A549 (cell line): ENCODE measurements at regions not wholly inside any gene's neighbourhood (a gene's known extent, or its start where the extent isn't known, plus 50 kb on each side); places are given as distances from the start of the nearest gene placed in this dataset.

Experiments used
- FOSL2 ChIP-seq, 2 experiments: fragments of 450-650 bp in 1 of 2; fragments of >200 bp in 1 of 2; sonication (Bioruptor Twin) in 1 of 2; formaldehyde crosslinking; IDR thresholded peaks; 2 replicates each; pipeline versions ENCODE4 v1.5.0 to v1.6.1; 2016 to 2020; ENCODE audit warnings: mild to moderate bottlenecking in 1 of 2, moderate library complexity in 1 of 2
- POLR2A ChIP-seq: IDR thresholded peaks from 2 replicates; pipeline ENCODE4 v1.6.1; 2012; ENCODE audit warnings: mild to moderate bottlenecking, low read length
- RFX5 ChIP-seq: fragments of 450-650 bp; IDR thresholded peaks from 2 replicates; pipeline ENCODE4 v1.7.1; 2014; ENCODE audit warnings: antibody characterized with exemption, mild to moderate bottlenecking, moderate library complexity
- RNF2 ChIP-seq: fragments of 200-600 bp; sonication (generic); IDR thresholded peaks from 2 replicates; pipeline ENCODE4 v1.6.1; 2016; ENCODE audit warnings: low read depth, mild to moderate bottlenecking, antibody characterized with exemption, moderate library complexity, borderline replicate concordance
- SREBF2 ChIP-seq: fragments of 450-650 bp; IDR thresholded peaks from 2 replicates; pipeline ENCODE4 v1.6.1; 2014; ENCODE audit warnings: mild to moderate bottlenecking, moderate library complexity
- TF ChIP-seq, protein P1 (sequence below): fragments of >200 bp; sonication (Bioruptor Twin); formaldehyde crosslinking; IDR thresholded peaks from 3 replicates; pipeline ENCODE4 v1.5.1; 2016
- TF ChIP-seq, protein P2 (sequence below): fragments of 200-600 bp; sonication (generic); IDR thresholded peaks from 2 replicates; pipeline ENCODE4 v1.6.1; 2016; ENCODE audit warnings: antibody characterized with exemption, mild to moderate bottlenecking, moderate library complexity
- TF ChIP-seq, protein P3 (sequence below): fragments of 450-650 bp; IDR thresholded peaks from 2 replicates; pipeline ENCODE4 v1.6.1; 2014; ENCODE audit warnings: antibody characterized with exemption
- TF ChIP-seq, protein P4 (sequence below): fragments of 250-450 bp; sonication (Bioruptor Pico); IDR thresholded peaks from 2 replicates; pipeline ENCODE4 v1.5.0; 2021; ENCODE audit warnings: mild to moderate bottlenecking, moderate library complexity, borderline replicate concordance

DNA sequence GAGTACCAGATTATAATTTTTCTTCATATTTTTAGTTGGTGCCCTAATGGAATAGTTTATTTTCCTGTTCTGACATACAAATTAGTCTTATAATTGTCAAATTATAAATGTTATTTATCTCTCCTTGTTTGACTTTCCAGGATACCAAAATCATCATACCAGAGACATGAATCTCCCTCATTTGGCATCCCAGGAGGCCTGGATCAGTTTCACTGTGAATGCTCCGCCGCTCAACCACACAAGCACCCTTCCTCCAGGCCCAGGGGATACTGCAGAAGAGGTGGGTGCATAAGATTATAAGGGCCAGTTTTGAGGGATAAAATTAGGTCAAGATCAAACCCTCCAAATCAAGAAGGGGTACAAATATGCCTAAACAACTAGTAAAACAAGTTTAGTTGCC is 1229.3 kb downstream of the CDH12 start:
- no peak for TF ChIP-seq POLR2A
- TF ChIP-seq, protein P1, sequence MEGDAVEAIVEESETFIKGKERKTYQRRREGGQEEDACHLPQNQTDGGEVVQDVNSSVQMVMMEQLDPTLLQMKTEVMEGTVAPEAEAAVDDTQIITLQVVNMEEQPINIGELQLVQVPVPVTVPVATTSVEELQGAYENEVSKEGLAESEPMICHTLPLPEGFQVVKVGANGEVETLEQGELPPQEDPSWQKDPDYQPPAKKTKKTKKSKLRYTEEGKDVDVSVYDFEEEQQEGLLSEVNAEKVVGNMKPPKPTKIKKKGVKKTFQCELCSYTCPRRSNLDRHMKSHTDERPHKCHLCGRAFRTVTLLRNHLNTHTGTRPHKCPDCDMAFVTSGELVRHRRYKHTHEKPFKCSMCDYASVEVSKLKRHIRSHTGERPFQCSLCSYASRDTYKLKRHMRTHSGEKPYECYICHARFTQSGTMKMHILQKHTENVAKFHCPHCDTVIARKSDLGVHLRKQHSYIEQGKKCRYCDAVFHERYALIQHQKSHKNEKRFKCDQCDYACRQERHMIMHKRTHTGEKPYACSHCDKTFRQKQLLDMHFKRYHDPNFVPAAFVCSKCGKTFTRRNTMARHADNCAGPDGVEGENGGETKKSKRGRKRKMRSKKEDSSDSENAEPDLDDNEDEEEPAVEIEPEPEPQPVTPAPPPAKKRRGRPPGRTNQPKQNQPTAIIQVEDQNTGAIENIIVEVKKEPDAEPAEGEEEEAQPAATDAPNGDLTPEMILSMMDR, result no peak
- TF ChIP-seq, protein P2, sequence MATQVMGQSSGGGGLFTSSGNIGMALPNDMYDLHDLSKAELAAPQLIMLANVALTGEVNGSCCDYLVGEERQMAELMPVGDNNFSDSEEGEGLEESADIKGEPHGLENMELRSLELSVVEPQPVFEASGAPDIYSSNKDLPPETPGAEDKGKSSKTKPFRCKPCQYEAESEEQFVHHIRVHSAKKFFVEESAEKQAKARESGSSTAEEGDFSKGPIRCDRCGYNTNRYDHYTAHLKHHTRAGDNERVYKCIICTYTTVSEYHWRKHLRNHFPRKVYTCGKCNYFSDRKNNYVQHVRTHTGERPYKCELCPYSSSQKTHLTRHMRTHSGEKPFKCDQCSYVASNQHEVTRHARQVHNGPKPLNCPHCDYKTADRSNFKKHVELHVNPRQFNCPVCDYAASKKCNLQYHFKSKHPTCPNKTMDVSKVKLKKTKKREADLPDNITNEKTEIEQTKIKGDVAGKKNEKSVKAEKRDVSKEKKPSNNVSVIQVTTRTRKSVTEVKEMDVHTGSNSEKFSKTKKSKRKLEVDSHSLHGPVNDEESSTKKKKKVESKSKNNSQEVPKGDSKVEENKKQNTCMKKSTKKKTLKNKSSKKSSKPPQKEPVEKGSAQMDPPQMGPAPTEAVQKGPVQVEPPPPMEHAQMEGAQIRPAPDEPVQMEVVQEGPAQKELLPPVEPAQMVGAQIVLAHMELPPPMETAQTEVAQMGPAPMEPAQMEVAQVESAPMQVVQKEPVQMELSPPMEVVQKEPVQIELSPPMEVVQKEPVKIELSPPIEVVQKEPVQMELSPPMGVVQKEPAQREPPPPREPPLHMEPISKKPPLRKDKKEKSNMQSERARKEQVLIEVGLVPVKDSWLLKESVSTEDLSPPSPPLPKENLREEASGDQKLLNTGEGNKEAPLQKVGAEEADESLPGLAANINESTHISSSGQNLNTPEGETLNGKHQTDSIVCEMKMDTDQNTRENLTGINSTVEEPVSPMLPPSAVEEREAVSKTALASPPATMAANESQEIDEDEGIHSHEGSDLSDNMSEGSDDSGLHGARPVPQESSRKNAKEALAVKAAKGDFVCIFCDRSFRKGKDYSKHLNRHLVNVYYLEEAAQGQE, result no peak
- TF ChIP-seq, protein P3, sequence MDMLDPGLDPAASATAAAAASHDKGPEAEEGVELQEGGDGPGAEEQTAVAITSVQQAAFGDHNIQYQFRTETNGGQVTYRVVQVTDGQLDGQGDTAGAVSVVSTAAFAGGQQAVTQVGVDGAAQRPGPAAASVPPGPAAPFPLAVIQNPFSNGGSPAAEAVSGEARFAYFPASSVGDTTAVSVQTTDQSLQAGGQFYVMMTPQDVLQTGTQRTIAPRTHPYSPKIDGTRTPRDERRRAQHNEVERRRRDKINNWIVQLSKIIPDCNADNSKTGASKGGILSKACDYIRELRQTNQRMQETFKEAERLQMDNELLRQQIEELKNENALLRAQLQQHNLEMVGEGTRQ, result no peak
- no peak for TF ChIP-seq RFX5
- no peak for TF ChIP-seq SREBF2
- TF ChIP-seq RNF2, result no peak
- TF ChIP-seq, protein P4, sequence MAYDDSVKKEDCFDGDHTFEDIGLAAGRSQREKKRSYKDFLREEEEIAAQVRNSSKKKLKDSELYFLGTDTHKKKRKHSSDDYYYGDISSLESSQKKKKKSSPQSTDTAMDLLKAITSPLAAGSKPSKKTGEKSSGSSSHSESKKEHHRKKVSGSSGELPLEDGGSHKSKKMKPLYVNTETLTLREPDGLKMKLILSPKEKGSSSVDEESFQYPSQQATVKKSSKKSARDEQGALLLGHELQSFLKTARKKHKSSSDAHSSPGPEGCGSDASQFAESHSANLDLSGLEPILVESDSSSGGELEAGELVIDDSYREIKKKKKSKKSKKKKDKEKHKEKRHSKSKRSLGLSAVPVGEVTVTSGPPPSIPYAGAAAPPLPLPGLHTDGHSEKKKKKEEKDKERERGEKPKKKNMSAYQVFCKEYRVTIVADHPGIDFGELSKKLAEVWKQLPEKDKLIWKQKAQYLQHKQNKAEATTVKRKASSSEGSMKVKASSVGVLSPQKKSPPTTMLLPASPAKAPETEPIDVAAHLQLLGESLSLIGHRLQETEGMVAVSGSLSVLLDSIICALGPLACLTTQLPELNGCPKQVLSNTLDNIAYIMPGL (CRISPR knock-in tag), result no peak
- TF ChIP-seq FOSL2 (IDR thresholded peaks at IDR 0.05), result no peak
- no peak for TF ChIP-seq FOSL2 (CRISPR knock-in tag; IDR thresholded peaks at IDR 0.05)
